DOHH2 (cell line): ENCODE measurements at regions not wholly inside any gene's neighbourhood (a gene's known extent, or its start where the extent isn't known, plus 50 kb on each side); places are given as distances from the start of the nearest gene placed in this dataset.

Experiments
- EZH2phosphoT487 ChIP-seq: fragments of 200-600 bp; sonication (generic); IDR thresholded peaks from 2 replicates; pipeline ENCODE4 v1.6.1; 2017; ENCODE audit warnings: borderline replicate concordance, mild to moderate bottlenecking, antibody characterized with exemption, low read length, moderate library complexity, mixed read lengths
- TF ChIP-seq, protein P1 (sequence below): fragments of 200-600 bp; sonication (generic); IDR thresholded peaks from one replicate; pipeline ENCODE4 v1.5.1; 2014; ENCODE audit warnings: antibody characterized with exemption, mild to moderate bottlenecking, low read depth, low read length; ENCODE audit not compliant: poor library complexity, severe bottlenecking

DNA sequence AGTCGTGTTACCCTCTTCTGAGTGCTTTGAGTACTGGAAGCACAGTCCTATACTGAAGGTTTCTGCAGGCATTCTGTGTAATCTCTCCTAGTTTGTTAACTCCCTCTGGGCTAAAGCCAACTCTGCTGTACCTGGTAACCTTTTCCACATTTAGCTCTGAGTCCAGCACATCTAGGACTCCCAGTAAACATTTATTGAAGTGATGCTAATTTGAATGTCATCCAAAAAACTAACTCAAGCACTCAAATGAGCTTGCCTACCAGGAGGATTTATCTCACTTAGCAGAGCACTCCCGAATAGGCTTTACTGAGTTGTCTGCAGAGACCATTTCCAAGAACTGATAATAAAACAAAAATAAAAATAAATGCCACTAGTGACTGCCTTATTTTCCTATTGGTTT, 79.5 kb upstream of the NFIB start:
- TF ChIP-seq, protein P1, sequence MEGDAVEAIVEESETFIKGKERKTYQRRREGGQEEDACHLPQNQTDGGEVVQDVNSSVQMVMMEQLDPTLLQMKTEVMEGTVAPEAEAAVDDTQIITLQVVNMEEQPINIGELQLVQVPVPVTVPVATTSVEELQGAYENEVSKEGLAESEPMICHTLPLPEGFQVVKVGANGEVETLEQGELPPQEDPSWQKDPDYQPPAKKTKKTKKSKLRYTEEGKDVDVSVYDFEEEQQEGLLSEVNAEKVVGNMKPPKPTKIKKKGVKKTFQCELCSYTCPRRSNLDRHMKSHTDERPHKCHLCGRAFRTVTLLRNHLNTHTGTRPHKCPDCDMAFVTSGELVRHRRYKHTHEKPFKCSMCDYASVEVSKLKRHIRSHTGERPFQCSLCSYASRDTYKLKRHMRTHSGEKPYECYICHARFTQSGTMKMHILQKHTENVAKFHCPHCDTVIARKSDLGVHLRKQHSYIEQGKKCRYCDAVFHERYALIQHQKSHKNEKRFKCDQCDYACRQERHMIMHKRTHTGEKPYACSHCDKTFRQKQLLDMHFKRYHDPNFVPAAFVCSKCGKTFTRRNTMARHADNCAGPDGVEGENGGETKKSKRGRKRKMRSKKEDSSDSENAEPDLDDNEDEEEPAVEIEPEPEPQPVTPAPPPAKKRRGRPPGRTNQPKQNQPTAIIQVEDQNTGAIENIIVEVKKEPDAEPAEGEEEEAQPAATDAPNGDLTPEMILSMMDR, result no peak
- no peak for TF ChIP-seq EZH2phosphoT487
